ENCODE measurements at regions not wholly inside any gene's neighbourhood (a gene's known extent, or its start where the extent isn't known, plus 50 kb on each side); places are given as distances from the start of the nearest gene placed in this dataset.

DNA sequence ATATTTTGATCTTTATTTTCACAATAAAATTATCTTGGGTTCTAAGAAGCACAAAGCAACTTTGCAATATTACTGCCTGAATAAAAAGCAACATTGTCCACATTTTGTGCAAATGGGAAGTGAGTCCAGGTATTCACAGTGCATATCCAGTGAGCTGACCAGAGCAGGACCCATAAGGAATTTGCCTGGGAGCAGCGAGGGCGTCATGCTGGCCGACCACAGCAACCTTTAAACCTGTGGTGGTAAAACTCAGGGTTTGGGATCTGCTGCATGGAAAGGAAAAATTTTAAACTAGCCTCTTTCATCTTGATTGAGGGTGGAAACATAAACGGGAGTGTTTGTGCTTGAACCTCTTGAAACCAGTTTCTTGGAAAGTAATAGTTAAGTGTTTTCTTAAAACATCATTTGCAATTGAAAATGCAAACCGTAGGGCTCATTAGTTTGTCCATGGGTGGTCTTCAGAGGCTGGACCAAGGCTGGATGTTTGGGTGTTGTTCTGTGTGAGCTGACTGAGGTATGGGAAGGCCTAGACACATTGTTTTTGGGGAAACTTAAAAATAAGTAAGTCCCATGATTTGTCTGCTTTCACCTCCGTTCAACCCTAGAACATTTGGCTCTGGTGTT, 85.0 kb upstream of the ANKH start:
- intact Hi-C loops (cut with DNase I; ENCODE audit: low total_unique reads): no loop called here

DNA sequence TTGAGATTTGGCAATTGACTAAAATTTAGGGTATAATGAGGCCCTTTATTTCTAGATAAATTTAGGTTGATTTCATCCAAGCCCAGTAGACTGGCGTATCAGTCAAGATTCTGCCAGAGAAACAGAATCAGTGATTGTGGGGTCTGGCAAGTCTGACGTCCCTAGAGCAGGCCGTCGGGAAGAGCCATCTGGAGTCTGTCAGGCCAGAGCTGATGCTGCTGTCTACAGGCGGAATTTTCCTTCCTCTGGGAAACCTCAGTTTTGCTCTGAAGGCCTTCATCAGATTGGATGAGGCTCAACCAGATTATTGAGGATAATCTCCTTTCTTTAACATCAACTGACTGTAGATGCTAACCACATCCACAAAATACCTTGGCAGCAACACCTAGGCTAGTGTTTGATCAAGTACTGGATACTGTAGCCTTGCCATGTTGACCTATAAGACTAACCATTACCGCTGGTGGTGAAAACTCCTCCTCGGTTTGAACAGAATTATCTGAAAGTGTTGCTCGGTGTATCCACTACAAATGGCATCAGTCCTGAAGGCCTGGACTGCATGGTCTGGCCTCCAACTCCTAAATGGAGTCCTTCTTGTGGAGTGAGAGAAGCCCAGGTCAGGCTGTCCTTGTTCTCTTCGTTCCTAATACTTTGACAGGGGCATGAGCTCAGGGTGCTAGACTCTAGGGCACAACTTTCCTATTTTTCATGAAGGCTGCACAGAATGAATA, 83.2 kb upstream of the ANKH start:
- Histone ChIP-seq H3K27ac (no peak overlapping the region), H3K4me1 (no peaks in the 10 kb centered on the region), H3K4me3 (no peak overlapping the region), H3K27me3 (no peaks in the 10 kb centered on the region), H3K9me3 (peaks cover 0 to 3% (median 0%) of the 10 kb centered on the region in 3 donors), H3K36me3 (no peaks in the 10 kb centered on the region)
- in situ Hi-C loops (cut with MboI; ENCODE audit: low sequenced_read_pairs in 4 of 4): no loop called here
- intact Hi-C loops (cut with DNase I; ENCODE audit: low total_unique reads): no loop called here
- no peak for ATAC-seq
- no peak for TF ChIP-seq POLR2A (IDR thresholded peaks at IDR 0.05)
- TF ChIP-seq, protein P1, sequence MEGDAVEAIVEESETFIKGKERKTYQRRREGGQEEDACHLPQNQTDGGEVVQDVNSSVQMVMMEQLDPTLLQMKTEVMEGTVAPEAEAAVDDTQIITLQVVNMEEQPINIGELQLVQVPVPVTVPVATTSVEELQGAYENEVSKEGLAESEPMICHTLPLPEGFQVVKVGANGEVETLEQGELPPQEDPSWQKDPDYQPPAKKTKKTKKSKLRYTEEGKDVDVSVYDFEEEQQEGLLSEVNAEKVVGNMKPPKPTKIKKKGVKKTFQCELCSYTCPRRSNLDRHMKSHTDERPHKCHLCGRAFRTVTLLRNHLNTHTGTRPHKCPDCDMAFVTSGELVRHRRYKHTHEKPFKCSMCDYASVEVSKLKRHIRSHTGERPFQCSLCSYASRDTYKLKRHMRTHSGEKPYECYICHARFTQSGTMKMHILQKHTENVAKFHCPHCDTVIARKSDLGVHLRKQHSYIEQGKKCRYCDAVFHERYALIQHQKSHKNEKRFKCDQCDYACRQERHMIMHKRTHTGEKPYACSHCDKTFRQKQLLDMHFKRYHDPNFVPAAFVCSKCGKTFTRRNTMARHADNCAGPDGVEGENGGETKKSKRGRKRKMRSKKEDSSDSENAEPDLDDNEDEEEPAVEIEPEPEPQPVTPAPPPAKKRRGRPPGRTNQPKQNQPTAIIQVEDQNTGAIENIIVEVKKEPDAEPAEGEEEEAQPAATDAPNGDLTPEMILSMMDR (IDR thresholded peaks at IDR 0.05 in 4 of 5, conservative IDR thresholded peaks at IDR 0.05 in 1 of 5): no peak
- no peak for DNase-seq

More for the DNA sequence above, 85.0 kb upstream of the ANKH start:
- no peak for ATAC-seq
- no peaks in the 10 kb centered on the region for H3K36me3 ChIP-seq
- H3K27ac ChIP-seq: no peak overlapping the region
- no peak for TF ChIP-seq POLR2A (IDR thresholded peaks at IDR 0.05)
- TF ChIP-seq, protein P1 (IDR thresholded peaks at IDR 0.05 in 4 of 5, conservative IDR thresholded peaks at IDR 0.05 in 1 of 5): no peak
- no peak for DNase-seq
- no peaks in the 10 kb centered on the region for H3K4me1 ChIP-seq
- no peak overlapping the region for H3K4me3 ChIP-seq
- no peaks in the 10 kb centered on the region for H3K9me3 ChIP-seq
- H3K27me3 ChIP-seq: no peaks in the 10 kb centered on the region
- in situ Hi-C loops (cut with MboI; ENCODE audit: low sequenced_read_pairs in 4 of 4): no loop called here

DNA sequence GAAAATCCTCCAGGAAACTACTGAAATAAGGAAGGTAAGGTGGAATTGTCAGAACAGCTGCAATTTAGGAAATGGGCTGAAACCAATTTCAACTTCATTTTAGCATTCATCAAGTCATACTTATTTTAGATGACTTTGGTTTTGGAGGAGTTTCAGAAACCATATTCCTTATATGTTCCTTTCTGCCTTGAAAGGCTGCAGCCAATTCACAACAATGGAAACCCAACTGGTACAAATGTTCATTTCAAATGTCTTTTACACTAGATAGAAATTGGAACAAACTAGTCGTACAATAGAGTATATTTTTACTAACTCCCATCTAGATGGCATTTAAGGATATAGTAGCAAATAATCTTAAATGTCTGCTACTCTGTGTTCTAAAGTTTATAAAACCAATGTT, 82.6 kb upstream of the ANKH start:
- Histone ChIP-seq H3K27ac (no peak overlapping the region), H3K27me3 (no peaks in the 10 kb centered on the region), H3K4me1 (no peaks in the 10 kb centered on the region), H3K36me3 (no peaks in the 10 kb centered on the region), H3K9me3 (peaks cover 0 to 3% (median 0%) of the 10 kb centered on the region in 3 donors), H3K4me3 (no peak overlapping the region)
- intact Hi-C loops (cut with DNase I; ENCODE audit: low total_unique reads): no loop called here
- no peak for ATAC-seq
- no peak for DNase-seq
- in situ Hi-C loops (cut with MboI; ENCODE audit: low sequenced_read_pairs in 4 of 4): no loop called here
- no peak for TF ChIP-seq POLR2A (IDR thresholded peaks at IDR 0.05)
- TF ChIP-seq, protein P1 (IDR thresholded peaks at IDR 0.05 in 4 of 5, conservative IDR thresholded peaks at IDR 0.05 in 1 of 5): no peak

DNA sequence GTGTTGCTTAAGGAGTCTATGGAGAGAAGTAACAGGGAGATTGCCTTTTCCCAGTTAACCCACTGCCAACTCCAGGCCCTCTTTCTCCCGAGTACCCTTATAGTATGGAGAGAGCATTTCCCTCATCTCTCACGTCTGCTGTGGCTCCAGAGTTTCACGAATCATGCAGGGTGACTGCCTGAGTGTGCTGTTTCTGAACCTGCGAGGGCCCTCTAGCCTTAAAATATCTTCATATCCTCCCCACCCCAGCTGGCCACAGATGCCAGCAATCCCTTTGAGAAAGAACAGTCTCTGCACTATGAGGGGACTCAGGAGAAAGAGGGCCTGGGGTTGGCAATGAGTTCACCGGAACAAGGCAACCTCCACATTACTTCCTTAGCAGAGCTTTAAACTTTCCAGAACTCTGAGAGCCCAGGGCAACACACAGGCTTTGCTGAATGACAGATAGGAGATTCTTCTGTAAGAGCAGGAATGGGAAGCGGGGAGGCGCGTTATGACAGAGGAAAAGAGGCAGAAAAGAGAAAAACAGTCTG, 81.6 kb upstream of the ANKH start:
- no peaks in the 10 kb centered on the region for H3K27me3 ChIP-seq
- no peak overlapping the region for H3K27ac ChIP-seq
- TF ChIP-seq, protein P1 (IDR thresholded peaks at IDR 0.05 in 4 of 5, conservative IDR thresholded peaks at IDR 0.05 in 1 of 5): no peak
- TF ChIP-seq POLR2A (IDR thresholded peaks at IDR 0.05): no peak
- no peaks in the 10 kb centered on the region for H3K4me1 ChIP-seq
- no peak overlapping the region for H3K4me3 ChIP-seq
- no peaks in the 10 kb centered on the region for H3K36me3 ChIP-seq
- intact Hi-C loops (cut with DNase I; ENCODE audit: low total_unique reads): no loop called here
- DNase-seq (no peak), ATAC-seq (no peak)
- H3K9me3 ChIP-seq: peaks cover 0 to 3% (median 0%) of the 10 kb centered on the region in 3 donors
- in situ Hi-C loops (cut with MboI; ENCODE audit: low sequenced_read_pairs in 4 of 4): no loop called here
